Testis (tissue), 2 donors: ENCODE measurements at regions not wholly inside any gene's neighbourhood (a gene's known extent, or its start where the extent isn't known, plus 50 kb on each side); places are given as distances from the start of the nearest gene placed in this dataset.

Source experiments
- POLR2A ChIP-seq: fragments of 450-650 bp; IDR thresholded peaks from one replicate; pipeline ENCODE4 v1.6.1; 2017; ENCODE audit warnings: antibody characterized with exemption, mild to moderate bottlenecking, moderate library complexity
- TF ChIP-seq, protein P1 (sequence below), 3 experiments: fragments of 450-650 bp in 2 of 3; fragments of 200-600 bp in 1 of 3; sonication (generic) in 1 of 3; IDR thresholded peaks; one replicate each; pipeline ENCODE4 v1.5.1; 2016 to 2019; ENCODE audit warnings: antibody characterized with exemption in 3 of 3, mild to moderate bottlenecking in 2 of 3, moderate library complexity in 1 of 3

DNA sequence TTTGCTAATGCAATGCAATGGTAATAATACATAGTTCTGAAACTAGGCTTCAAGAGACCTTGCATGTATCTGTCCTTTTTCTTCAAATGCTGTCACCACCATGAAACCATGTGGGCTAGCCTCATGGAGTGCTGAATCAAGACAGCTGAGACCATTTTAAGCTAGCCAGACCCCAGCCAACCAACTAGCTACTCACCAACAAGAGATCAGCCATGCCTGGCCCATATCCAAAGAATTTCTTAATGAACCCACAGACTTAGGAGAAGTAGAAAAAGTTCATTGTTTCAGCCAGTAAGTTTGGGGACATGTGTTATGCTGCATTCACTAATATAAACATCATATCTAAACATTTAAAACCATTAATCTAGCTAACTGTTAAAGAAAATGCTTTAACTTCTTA, 139.8 kb upstream of the EDIL3 start:
- TF ChIP-seq, protein P1, sequence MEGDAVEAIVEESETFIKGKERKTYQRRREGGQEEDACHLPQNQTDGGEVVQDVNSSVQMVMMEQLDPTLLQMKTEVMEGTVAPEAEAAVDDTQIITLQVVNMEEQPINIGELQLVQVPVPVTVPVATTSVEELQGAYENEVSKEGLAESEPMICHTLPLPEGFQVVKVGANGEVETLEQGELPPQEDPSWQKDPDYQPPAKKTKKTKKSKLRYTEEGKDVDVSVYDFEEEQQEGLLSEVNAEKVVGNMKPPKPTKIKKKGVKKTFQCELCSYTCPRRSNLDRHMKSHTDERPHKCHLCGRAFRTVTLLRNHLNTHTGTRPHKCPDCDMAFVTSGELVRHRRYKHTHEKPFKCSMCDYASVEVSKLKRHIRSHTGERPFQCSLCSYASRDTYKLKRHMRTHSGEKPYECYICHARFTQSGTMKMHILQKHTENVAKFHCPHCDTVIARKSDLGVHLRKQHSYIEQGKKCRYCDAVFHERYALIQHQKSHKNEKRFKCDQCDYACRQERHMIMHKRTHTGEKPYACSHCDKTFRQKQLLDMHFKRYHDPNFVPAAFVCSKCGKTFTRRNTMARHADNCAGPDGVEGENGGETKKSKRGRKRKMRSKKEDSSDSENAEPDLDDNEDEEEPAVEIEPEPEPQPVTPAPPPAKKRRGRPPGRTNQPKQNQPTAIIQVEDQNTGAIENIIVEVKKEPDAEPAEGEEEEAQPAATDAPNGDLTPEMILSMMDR (IDR thresholded peaks at IDR 0.05), result no peak
- no peak for TF ChIP-seq POLR2A
